ENCODE measurements at regions not wholly inside any gene's neighbourhood (a gene's known extent, or its start where the extent isn't known, plus 50 kb on each side); places are given as distances from the start of the nearest gene placed in this dataset.

- no peaks in the 10 kb centered on the region for H3K36me3 Mint-ChIP-seq
- no peaks in the 10 kb centered on the region for H3K9me3 Mint-ChIP-seq
- no peak overlapping the region for H3K4me3 Mint-ChIP-seq
- H3K27ac Mint-ChIP-seq = no peak overlapping the region
- no peaks in the 10 kb centered on the region for H3K4me1 Mint-ChIP-seq
- no peaks in the 10 kb centered on the region for H3K27me3 Mint-ChIP-seq (ENCODE audit: low read depth)
- no peak for DNase-seq (ENCODE audit: low spot score in 2 of 2, unreplicated experiment in 2 of 2)
- no peak for TF ChIP-seq CTCF (IDR thresholded peaks at IDR 0.05; ENCODE audit: unreplicated experiment)
Measured at GRCh38 chr7:142554560-142555532, 194.4 kb upstream of the PRSS1 start.

- TF ChIP-seq CTCF (IDR thresholded peaks at IDR 0.05; ENCODE audit: unreplicated experiment) = no peak
- Mint-ChIP-seq H3K27me3 (ENCODE audit: low read depth) (no peaks in the 10 kb centered on the region), H3K36me3 (no peaks in the 10 kb centered on the region), H3K4me1 (no peaks in the 10 kb centered on the region), H3K4me3 (no peak overlapping the region), H3K27ac (no peak overlapping the region), H3K9me3 (no peaks in the 10 kb centered on the region)
- no peak for DNase-seq (ENCODE audit: low spot score in 2 of 2, unreplicated experiment in 2 of 2)
Measured at GRCh38 chr7:142553216-142553615, 196.1 kb upstream of the PRSS1 start.

- no peaks in the 10 kb centered on the region for H3K9me3 Mint-ChIP-seq
- no peak for TF ChIP-seq CTCF (IDR thresholded peaks at IDR 0.05; ENCODE audit: unreplicated experiment)
- DNase-seq (ENCODE audit: low spot score in 2 of 2, unreplicated experiment in 2 of 2) = no peak
- H3K27ac Mint-ChIP-seq = no peak overlapping the region
- H3K4me1 Mint-ChIP-seq = no peaks in the 10 kb centered on the region
- H3K4me3 Mint-ChIP-seq = no peak overlapping the region
- no peaks in the 10 kb centered on the region for H3K36me3 Mint-ChIP-seq
- no peaks in the 10 kb centered on the region for H3K27me3 Mint-ChIP-seq (ENCODE audit: low read depth)
Measured at GRCh38 chr7:142548978-142549377, 200.3 kb upstream of the PRSS1 start.

GRCh38 chr7:142546452-142546851 lies 202.8 kb upstream of the PRSS1 start:
- no peak for TF ChIP-seq CTCF (IDR thresholded peaks at IDR 0.05; ENCODE audit: unreplicated experiment)

GRCh38 chr7:142542942-142543341 lies 206.3 kb upstream of the PRSS1 start:
- no peaks in the 10 kb centered on the region for H3K4me1 Mint-ChIP-seq
- DNase-seq (ENCODE audit: low spot score in 2 of 2, unreplicated experiment in 2 of 2) = no peak
- H3K36me3 Mint-ChIP-seq = no peaks in the 10 kb centered on the region
- no peaks in the 10 kb centered on the region for H3K9me3 Mint-ChIP-seq
- H3K27ac Mint-ChIP-seq = no peak overlapping the region
- no peak overlapping the region for H3K4me3 Mint-ChIP-seq
- no peak for TF ChIP-seq CTCF (IDR thresholded peaks at IDR 0.05; ENCODE audit: unreplicated experiment)
- H3K27me3 Mint-ChIP-seq (ENCODE audit: low read depth) = no peaks in the 10 kb centered on the region

More at GRCh38 chr7:142546452-142546851, 202.8 kb upstream of the PRSS1 start:
- H3K36me3 Mint-ChIP-seq = no peaks in the 10 kb centered on the region
- no peak for DNase-seq (ENCODE audit: low spot score in 2 of 2, unreplicated experiment in 2 of 2)
- H3K4me1 Mint-ChIP-seq = no peaks in the 10 kb centered on the region
- H3K27ac Mint-ChIP-seq = no peak overlapping the region
- H3K9me3 Mint-ChIP-seq = no peaks in the 10 kb centered on the region
- H3K27me3 Mint-ChIP-seq (ENCODE audit: low read depth) = no peaks in the 10 kb centered on the region
- no peak overlapping the region for H3K4me3 Mint-ChIP-seq

All from mesothelial cell of epicardium (in vitro differentiated cells).